Right atrium auricular region (tissue), 2 donors: ENCODE measurements at regions not wholly inside any gene's neighbourhood (a gene's known extent, or its start where the extent isn't known, plus 50 kb on each side); places are given as distances from the start of the nearest gene placed in this dataset.

ENCODE experiments used
- DNase-seq: peaks from one replicate; pipeline ENCODE4 v3.0.0-alpha.2; 2019; ENCODE audit warnings: low spot score
- H3K27ac ChIP-seq, 2 donors: fragments of 200-600 bp; sonication (generic); 1 replicate in 1 of 2; 2 replicates in 1 of 2; pipeline ENCODE4 v1.5.1; 2016 to 2019
- H3K27me3 ChIP-seq, 2 donors: fragments of 200-600 bp; sonication (generic); one replicate each; pipeline versions ENCODE4 v1.5.1 to v1.6.0; 2017 to 2019
- H3K36me3 ChIP-seq: fragments of 200-600 bp; sonication (generic); one replicate; pipeline ENCODE4 v1.5.1; 2016
- H3K4me1 ChIP-seq, 2 donors: fragments of 200-600 bp; sonication (generic); one replicate each; pipeline versions ENCODE4 v1.5.1 to v1.6.0; 2017 to 2019
- H3K4me3 ChIP-seq, 2 donors: fragments of 200-600 bp; sonication (generic); 1 replicate in 1 of 2; 2 replicates in 1 of 2; pipeline ENCODE4 v1.5.1; 2017 to 2019; ENCODE audit warnings: mild to moderate bottlenecking in 1 of 2, moderate library complexity in 1 of 2
- H3K9me3 ChIP-seq, 2 donors: fragments of 200-600 bp; sonication (generic); one replicate each; pipeline ENCODE4 v1.5.1; 2019
- TF ChIP-seq, protein P1 (sequence below), 2 donors: fragments of 200-600 bp; sonication (generic); IDR thresholded peaks; one replicate each; pipeline ENCODE4 v1.5.1; 2019; ENCODE audit warnings: antibody characterized with exemption in 2 of 2

DNA sequence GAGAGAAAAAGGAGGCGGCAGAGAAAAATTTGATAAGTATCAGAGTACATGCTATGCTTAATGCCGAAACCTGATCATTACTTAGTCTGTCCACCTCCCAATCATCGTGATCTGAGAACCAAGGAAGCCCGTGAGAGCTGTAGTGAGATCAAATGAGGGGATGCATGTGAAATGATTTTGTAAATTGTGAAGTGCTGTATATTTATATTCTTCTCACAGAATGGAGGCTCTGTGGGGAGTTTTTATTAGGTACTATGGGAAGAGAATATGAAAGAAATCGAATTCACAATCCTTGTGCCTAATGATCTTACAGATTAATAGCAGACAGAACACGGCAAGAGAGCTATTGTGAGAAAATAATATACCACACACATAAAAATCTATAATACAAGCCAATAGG lies 115.5 kb downstream of the LYPLAL1 start:
- TF ChIP-seq, protein P1, sequence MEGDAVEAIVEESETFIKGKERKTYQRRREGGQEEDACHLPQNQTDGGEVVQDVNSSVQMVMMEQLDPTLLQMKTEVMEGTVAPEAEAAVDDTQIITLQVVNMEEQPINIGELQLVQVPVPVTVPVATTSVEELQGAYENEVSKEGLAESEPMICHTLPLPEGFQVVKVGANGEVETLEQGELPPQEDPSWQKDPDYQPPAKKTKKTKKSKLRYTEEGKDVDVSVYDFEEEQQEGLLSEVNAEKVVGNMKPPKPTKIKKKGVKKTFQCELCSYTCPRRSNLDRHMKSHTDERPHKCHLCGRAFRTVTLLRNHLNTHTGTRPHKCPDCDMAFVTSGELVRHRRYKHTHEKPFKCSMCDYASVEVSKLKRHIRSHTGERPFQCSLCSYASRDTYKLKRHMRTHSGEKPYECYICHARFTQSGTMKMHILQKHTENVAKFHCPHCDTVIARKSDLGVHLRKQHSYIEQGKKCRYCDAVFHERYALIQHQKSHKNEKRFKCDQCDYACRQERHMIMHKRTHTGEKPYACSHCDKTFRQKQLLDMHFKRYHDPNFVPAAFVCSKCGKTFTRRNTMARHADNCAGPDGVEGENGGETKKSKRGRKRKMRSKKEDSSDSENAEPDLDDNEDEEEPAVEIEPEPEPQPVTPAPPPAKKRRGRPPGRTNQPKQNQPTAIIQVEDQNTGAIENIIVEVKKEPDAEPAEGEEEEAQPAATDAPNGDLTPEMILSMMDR (IDR thresholded peaks at IDR 0.05): no peak
- Histone ChIP-seq H3K4me1 (no peaks in the 10 kb centered on the region), H3K36me3 (no peaks in the 10 kb centered on the region), H3K27ac (no peak overlapping the region), H3K9me3 (no peaks in the 10 kb centered on the region), H3K27me3 (no peaks in the 10 kb centered on the region), H3K4me3 (no peak overlapping the region)
- no peak for DNase-seq

DNA sequence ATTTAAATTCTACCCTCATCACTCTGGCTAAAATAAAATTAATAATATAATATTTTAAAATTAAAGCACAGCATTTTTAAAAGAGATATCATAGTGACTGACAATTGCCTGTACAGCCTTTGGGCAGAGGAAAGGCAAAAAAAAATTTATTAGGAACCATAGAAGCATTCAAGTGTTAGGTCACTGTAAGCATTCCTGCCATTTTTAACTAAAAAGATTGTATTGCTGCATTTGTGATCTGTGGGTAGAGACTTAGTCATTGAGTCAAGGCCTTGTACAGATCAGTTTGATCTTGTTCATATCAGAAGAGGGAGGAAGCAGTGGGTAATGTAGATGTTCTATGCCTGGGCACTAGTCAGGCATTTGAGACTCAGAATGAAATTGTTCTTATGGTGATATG lies 109.9 kb downstream of the LYPLAL1 start:
- no peaks in the 10 kb centered on the region for H3K36me3 ChIP-seq
- H3K27ac ChIP-seq: no peak overlapping the region
- no peaks in the 10 kb centered on the region for H3K4me1 ChIP-seq
- no peak overlapping the region for H3K4me3 ChIP-seq
- TF ChIP-seq, protein P1 (IDR thresholded peaks at IDR 0.05): no peak
- DNase-seq: no peak
- H3K27me3 ChIP-seq: no peaks in the 10 kb centered on the region
- H3K9me3 ChIP-seq: no peaks in the 10 kb centered on the region

DNA sequence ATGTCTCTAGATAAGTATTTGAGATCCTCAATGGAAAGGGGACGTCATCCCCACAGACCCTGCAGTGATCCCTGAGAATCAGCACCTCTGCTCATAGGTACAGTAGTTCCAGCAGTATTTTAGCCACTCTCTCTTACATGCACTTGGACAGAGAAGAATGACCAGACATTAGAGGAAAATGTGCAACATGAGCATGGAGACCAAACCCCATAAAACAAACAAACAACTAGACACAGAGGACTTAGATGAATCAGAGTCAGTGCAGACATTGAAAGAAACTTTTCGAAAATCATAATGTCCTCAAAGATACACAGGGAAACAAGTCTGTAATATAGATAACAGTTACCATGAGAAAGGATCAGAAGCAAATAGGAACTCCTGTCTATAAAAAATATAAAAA lies 108.2 kb downstream of the LYPLAL1 start:
- no peaks in the 10 kb centered on the region for H3K4me1 ChIP-seq
- H3K36me3 ChIP-seq: no peaks in the 10 kb centered on the region
- TF ChIP-seq, protein P1 (IDR thresholded peaks at IDR 0.05): no peak
- H3K27me3 ChIP-seq: no peaks in the 10 kb centered on the region
- DNase-seq: no peak
- H3K27ac ChIP-seq: no peak overlapping the region
- no peaks in the 10 kb centered on the region for H3K9me3 ChIP-seq
- H3K4me3 ChIP-seq: no peak overlapping the region

DNA sequence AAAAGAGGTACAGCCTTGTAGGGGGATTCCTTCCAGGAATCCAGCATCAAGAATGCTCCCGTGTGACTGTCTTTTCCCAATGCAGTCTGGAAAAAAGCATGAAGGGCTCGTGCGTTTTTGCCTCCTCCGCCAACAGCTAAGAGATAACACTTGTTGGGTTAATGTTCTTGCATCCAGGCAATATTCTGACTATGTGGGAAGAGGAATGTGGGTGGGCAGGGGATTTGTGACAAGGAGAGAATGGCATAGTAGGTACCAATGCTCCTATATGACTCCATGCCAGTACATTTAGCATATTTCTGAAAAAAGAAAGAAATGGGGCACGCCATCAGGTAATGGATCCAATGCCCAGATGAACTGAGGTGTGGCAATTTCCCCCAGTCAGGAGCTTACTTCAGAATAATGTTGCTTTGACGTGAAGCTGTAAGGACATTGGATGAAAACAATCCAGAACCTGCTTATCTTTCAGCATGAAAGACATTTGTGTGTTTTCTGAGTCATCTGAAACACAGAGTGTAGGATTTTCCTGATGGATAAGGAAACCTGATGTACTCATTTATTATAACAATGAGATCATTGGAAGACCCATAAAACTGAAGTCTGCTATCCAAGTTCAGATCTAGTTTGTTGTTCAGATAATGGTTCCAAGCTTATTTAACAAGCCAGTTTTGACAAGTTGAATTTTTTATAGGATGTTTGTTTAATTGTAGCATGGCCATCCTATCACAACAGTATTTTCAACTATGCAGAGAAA lies 105.5 kb downstream of the LYPLAL1 start:
- DNase-seq: no peak
- no peaks in the 10 kb centered on the region for H3K27me3 ChIP-seq
- no peaks in the 10 kb centered on the region for H3K36me3 ChIP-seq
- H3K9me3 ChIP-seq: no peaks in the 10 kb centered on the region
- H3K4me1 ChIP-seq: no peaks in the 10 kb centered on the region
- no peak overlapping the region for H3K27ac ChIP-seq
- H3K4me3 ChIP-seq: no peak overlapping the region
- TF ChIP-seq, protein P1 (IDR thresholded peaks at IDR 0.05): no peak

DNA sequence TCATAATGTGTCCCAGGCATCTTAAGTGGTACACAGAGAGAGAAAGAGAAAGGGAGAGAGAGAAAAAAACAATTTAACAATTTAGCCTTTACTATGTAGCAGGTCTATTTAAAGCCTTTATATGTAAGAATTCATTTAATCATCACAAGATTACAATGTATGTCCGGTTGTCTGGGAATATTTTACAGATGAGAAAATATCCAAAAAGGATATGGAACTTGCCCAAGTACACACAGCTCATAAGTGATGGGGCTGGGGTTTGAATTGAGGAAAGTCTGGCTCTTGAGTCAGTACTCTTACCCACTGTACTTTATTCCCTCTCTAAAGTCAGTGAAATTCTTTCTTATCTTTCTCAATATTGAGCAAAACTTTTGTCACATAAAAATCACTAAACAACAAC lies 104.6 kb downstream of the LYPLAL1 start:
- no peak for DNase-seq
- no peaks in the 10 kb centered on the region for H3K27me3 ChIP-seq
- no peak overlapping the region for H3K4me3 ChIP-seq
- H3K4me1 ChIP-seq: no peaks in the 10 kb centered on the region
- H3K9me3 ChIP-seq: no peaks in the 10 kb centered on the region
- no peaks in the 10 kb centered on the region for H3K36me3 ChIP-seq
- TF ChIP-seq, protein P1 (IDR thresholded peaks at IDR 0.05): no peak
- no peak overlapping the region for H3K27ac ChIP-seq
